ENCODE measurements at regions not wholly inside any gene's neighbourhood (a gene's known extent, or its start where the extent isn't known, plus 50 kb on each side); places are given as distances from the start of the nearest gene placed in this dataset.
"Not testable (repeated sequence)": the region's sequence is repeated elsewhere in the genome, so short reads cannot be mapped to it uniquely, and the experiment has no call there.

DNA sequence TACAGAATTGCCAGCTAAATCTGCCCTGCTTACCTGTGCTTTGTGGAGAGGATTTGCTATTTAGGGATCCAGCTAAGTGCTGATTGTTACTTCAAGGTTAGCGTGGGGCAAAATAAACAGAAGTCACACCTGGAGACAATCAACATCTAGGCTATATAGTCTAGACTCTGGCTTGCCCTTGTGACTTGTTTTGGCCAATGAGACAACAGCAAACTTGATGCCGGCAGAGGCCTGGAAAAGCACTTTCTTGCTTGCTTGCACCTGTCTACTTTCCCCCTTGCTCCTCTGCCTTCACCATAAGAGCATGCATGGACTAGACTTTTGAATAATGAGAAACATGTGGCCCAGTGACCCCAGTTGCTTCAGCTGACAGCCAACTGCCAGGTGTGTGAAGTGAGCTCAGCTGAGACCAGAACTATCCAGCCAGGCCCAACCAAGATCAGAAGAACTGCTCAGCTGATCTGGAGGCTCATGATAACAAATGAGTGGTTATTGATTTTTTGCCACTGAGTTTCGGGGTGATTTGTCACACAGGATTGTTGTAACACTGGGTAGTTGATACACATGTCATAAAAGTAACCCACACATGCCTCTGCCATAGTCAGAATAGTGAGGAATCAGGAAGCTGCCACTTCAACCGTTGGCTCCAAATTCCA lies 164.4 kb downstream of the RBMX2 start:
- TF ChIP-seq, protein P1, sequence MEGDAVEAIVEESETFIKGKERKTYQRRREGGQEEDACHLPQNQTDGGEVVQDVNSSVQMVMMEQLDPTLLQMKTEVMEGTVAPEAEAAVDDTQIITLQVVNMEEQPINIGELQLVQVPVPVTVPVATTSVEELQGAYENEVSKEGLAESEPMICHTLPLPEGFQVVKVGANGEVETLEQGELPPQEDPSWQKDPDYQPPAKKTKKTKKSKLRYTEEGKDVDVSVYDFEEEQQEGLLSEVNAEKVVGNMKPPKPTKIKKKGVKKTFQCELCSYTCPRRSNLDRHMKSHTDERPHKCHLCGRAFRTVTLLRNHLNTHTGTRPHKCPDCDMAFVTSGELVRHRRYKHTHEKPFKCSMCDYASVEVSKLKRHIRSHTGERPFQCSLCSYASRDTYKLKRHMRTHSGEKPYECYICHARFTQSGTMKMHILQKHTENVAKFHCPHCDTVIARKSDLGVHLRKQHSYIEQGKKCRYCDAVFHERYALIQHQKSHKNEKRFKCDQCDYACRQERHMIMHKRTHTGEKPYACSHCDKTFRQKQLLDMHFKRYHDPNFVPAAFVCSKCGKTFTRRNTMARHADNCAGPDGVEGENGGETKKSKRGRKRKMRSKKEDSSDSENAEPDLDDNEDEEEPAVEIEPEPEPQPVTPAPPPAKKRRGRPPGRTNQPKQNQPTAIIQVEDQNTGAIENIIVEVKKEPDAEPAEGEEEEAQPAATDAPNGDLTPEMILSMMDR (IDR thresholded peaks at IDR 0.05; ENCODE audit: insufficient read depth, low read depth, low read length, missing control alignments) = no peak
- DNase-seq (ENCODE audit: low read depth) = no peak
- H3K4me3 ChIP-seq (ENCODE audit: low read length) = no peak overlapping the region

DNA sequence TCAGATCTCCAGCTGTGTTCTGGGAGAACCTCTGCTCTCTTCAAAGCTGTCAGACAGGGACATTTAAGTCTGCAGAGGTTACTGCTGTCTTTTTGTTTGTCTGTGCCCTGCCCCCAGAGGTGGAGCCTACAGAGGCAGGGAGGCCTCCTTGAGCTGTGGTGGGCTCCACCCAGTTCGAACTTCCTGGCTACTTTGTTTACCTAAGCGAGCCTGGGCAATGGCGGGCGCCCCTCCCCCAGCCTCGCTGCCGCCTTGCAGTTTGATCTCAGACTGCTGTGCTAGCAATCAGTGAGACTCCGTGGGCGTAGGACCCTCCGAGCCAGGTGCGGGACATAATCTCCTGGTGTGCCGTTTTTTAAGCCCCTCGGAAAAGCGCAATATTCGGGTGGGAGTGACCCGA lies 171.2 kb downstream of the RBMX2 start:
- DNase-seq (ENCODE audit: low read depth); H3K4me3 ChIP-seq (ENCODE audit: low read length): not testable (repeated sequence)

All from epithelial cell of esophagus (primary cell).